GM12872 (cell line): ENCODE measurements at regions not wholly inside any gene's neighbourhood (a gene's known extent, or its start where the extent isn't known, plus 50 kb on each side); places are given as distances from the start of the nearest gene placed in this dataset.

Source experiments
- TF ChIP-seq, protein P1 (sequence below): IDR thresholded peaks from 3 replicates; pipeline ENCODE4 v1.5.1; 2011; ENCODE audit warnings: low read depth, mild to moderate bottlenecking, low read length, moderate library complexity; ENCODE audit not compliant: insufficient read depth

DNA sequence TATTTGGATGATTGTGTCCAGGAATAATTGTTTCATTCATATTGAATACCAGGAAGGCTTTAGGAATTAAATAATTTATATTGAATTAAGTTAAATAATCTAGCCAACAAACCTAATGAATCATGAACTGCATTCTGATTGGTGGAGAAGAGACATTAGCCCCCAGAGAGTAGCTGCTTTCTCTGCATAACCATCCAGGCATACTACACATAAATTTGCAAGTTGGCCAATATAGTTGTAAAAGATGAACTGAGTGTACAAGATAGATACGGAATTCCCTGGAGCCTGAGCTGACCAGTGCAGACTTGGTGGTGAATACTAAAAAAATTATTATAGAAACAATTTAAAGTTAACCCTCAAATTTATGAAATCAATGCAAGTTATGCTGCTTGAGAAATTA is 311.8 kb upstream of the KIF2A start:
- TF ChIP-seq, protein P1, sequence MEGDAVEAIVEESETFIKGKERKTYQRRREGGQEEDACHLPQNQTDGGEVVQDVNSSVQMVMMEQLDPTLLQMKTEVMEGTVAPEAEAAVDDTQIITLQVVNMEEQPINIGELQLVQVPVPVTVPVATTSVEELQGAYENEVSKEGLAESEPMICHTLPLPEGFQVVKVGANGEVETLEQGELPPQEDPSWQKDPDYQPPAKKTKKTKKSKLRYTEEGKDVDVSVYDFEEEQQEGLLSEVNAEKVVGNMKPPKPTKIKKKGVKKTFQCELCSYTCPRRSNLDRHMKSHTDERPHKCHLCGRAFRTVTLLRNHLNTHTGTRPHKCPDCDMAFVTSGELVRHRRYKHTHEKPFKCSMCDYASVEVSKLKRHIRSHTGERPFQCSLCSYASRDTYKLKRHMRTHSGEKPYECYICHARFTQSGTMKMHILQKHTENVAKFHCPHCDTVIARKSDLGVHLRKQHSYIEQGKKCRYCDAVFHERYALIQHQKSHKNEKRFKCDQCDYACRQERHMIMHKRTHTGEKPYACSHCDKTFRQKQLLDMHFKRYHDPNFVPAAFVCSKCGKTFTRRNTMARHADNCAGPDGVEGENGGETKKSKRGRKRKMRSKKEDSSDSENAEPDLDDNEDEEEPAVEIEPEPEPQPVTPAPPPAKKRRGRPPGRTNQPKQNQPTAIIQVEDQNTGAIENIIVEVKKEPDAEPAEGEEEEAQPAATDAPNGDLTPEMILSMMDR = no peak

DNA sequence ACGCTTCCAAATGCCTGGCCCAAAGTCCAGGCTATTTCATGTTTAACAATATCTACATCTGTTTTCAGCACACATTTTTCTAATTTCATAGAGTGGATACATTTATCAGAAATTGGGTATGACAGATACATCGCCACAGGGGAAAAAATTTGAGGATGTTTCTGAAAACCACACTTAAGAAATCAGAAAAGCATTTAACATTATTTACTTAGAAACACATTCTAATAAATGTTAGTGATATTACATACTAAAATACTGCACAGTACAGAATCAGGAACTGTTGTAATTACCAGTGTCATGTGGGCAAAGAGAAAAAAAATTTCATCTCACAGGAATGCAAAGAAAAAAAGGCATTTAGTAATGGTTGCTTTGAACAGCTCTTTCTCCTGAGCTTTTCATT is 310.5 kb upstream of the KIF2A start:
- TF ChIP-seq, protein P1 = no peak

DNA sequence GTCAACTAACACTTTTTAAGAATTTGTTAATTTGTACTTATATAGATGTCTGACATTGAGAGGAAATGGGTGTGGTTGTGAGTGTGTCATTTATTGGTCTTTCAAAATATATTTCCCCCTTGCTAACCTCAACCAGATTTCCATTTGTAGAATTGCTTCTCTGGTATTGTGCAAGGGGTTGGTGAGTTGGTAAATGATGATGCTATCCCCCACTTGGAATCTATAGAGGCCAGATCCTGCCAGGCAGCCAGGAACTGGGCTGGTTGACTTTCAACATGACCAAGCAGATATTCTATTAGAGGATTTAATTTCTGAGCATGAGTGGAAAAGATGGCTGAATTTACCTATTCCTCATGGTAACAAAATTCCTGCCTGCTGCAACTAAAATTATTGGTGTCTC is 306.6 kb upstream of the KIF2A start:
- TF ChIP-seq, protein P1 = no peak

DNA sequence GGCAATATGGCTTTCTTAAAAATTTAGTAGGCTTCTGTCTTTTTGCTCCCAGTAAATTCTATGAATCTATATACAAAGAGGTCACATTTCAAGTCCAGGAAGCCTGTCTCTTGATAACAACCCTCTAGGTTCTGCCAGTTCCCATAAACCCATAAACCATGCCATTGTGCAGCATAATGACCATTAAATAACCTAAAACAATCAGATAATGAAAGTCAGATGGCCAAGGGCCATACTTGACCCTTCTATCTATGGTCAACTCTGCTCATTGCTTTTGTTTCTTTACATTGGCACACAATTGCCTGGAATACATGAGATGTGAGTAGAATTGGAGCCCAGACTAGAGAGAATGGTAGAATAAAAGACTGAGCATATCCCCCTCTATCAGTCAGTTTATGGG is 305.4 kb upstream of the KIF2A start:
- TF ChIP-seq, protein P1 = no peak

DNA sequence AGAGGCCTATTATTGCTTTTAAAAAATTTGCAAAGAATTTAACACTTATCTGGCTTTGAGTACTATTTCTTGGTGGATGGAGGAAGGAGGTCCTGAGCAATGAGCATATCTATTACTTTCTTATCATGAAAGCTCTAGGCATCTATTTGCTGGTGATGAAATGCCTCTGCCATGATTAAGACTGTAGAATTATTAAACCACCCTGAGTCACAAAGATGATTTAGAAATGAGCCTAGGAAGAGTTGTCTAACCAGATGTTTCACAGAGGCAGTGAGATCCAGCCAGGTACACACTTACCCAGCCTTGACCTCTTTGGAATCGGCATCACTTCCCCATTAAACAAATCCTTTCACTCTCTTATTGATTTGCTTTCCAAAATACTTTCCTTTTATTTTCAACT is 304.4 kb upstream of the KIF2A start:
- TF ChIP-seq, protein P1 = no peak

DNA sequence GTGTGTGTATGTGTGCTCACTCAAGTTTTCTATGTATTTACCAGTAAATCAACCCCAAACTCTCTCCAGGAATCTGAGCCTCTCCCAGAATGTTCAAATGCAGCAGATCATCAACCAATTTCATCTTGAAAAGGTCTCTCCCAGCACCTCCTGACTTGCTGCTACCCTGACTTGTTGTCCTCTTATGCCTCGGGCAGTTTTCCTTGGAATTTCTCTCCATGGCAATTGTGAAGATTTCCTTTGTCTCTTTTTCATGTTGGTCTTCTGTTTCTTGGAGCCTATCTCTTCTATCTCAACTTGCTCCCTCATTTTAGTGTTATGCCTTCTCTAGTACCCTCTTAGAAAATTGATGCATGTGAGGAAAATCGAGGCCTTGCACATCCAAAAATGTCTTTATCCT is 303.6 kb upstream of the KIF2A start:
- TF ChIP-seq, protein P1 = no peak

DNA sequence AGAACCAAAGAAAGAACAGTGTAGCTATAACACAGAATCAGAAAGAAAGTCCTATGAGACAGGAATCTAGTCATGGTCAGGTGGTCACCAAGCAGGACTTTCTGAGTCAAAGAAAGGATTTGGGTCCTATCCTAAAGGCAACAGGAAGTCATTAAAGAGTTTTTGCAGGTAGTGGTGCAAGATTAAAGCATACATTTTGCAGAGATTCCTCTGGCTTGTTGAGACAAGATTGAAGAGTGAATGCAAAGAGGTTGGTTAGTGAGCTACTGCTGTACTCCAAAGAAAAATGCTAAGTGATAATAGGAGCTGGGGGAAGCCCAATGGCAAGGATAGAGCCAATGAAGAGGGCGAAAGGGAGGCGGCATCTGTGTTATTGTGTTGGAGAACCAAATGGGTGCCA is 300.5 kb upstream of the KIF2A start:
- TF ChIP-seq, protein P1 = no peak

DNA sequence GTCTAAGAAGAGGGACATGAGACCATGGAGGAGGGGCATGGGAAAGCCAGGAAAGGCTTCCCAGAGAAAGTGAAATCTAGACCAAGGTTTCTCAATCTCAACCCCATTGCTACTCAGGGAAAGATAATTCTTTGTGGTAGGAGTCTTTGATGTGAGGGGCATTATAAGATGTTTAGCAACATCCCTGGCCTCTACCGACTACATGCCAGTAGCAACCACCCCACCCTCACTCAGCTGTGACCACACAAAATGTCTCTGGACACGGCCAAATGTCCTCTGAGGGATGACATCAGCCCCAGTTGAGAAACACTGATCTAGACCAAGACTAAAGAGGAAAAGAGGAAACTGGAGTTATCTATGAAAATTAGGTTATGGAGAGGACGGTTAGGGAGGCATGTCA is 298.5 kb upstream of the KIF2A start:
- TF ChIP-seq, protein P1 = no peak
